Superior temporal gyrus (tissue), 1 donor: ENCODE measurements at regions not wholly inside any gene's neighbourhood (a gene's known extent, or its start where the extent isn't known, plus 50 kb on each side); places are given as distances from the start of the nearest gene placed in this dataset.
A peak's percentile ranks its signal among the peaks of the same experiment; 100 is the strongest.
"Not testable (repeated sequence)": the region's sequence is repeated elsewhere in the genome, so short reads cannot be mapped to it uniquely, and the experiment has no call there.

Experiments
- DNase-seq: peaks from one replicate; pipeline ENCODE4 v3.0.0-alpha.2; 2016; ENCODE audit errors: extremely low spot score

DNA sequence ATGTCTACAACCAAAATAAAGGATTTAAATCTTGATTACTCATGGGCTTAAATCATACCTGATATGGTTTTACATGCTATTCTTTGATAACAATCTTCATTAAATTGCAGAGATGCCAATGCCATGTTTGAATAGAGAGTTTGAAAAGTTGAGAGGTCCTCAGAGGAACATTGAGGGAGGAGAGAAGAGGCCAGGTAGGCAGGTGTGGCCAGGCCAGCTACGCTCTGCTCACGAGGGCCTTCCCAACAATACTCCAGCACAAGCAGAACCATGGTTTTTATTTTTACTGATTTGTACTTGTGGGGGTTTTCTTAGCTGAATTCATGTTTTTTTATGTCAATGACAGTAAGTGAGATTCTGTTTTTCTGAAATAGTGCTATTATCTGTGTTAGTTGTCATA, 158.1 kb upstream of the RFC3 start:
- DNase-seq: no peak

- DNase-seq: no peak
These were observed 155.6 kb upstream of the RFC3 start for GRCh38 chr13:33662392-33662791.

GRCh38 chr13:33665626-33666175, 152.2 kb upstream of the RFC3 start:
- DNase-seq: no peak

DNA sequence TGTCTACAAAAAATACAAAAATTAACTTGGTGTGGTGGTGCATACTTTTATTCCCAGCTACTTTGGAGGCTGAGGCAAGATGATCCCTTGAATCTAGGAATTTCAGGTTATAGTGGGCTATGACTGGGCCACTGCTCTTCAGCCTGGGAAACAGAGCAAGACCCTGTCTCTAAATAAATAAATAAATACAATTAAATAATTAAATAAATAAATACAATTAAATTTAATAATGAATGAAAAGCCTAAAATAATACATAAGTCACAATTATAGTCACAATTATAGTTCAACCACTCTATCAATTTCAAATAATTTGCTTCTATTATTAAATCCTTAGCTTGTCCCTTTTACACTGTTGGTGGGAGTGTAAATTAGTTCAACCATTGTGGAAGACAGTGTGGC, 146.4 kb upstream of the RFC3 start:
- no peak for DNase-seq

- DNase-seq: not testable (repeated sequence)
These were observed 145.9 kb upstream of the RFC3 start for GRCh38 chr13:33672022-33672421.

DNA sequence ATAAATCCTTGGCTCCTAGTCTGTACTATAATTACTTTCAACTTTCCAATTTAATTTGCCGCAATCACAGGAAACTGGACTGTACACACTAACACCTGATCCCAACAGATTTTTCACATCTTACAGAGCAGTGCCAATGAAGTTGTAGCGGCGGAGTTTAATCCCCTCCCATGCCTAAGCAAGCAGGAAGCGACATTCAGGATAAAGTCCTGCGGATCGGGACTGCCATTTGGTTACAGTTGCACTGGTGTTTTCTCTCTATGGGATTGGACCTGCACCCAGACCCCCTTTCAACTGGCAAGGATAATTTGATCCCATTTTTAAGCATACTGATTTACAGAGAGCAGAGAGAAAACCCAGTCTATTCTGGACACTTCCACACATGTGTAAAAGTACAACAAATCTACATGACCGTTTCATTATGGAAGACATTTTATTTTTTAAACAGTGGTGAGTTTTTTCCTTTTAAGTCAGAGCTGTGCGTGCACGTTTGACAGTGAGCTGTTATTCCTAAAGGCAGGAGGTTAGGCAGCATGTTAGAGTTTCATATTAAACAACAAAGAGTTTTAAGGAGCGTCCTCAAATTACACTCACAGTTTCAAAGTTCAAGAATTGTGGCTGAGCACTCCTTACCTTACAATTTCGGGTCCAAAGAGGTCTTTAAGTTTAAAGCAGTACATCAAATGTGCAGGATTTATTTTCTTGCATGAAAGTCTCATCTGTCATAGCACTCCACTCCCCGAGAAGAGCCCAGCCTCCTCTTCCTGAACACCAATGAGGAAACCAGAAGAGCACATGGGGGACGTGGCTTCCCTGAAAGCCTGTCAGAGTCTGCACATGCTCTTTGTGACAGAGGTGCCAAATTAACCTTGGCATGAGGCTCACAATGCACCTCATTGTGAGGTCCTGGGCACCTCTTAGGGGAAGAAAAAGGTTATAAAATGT, 141.6 kb upstream of the RFC3 start:
- DNase-seq: peak; percentile 54

DNA sequence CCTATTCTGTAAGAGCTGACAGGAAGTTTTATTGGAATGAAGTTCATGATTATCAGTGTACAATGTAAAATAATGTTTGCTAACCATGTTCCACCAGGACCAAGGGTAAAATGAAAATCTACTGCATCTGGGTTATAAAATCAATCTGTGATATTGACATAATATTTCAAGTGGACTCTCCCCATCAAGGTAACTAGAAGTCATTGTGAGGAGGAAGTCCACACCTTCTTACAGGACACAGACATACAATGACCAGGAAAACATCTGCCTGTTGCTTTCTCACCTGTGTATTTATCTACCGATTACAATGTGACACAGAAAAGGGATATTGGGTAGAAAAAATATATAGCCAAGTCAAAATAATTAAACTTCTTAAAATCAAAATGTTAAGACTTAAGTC, 140.7 kb upstream of the RFC3 start:
- DNase-seq: no peak

DNA sequence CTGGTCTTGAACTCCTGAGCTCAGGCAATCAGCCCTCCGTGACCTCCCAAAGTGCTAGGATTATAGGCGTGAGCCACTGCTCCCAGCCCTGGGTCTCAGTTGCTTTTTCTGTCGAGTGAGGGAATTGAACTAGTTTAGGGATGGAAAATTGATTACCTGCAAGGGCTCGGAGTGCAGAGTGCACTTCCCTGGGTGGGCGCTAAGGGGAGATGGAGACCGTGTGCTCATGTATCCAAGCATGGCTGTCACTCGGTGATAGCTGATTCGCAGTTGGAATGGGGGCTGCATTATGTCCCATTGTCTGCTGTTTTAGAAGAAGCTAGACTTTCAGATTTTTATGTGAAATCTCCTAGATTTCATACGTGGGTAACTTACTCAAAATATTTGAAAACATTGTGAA, 139.9 kb upstream of the RFC3 start:
- DNase-seq: no peak

GRCh38 chr13:33678906-33679657, 138.9 kb upstream of the RFC3 start:
- peak; percentile 54 for DNase-seq

DNA sequence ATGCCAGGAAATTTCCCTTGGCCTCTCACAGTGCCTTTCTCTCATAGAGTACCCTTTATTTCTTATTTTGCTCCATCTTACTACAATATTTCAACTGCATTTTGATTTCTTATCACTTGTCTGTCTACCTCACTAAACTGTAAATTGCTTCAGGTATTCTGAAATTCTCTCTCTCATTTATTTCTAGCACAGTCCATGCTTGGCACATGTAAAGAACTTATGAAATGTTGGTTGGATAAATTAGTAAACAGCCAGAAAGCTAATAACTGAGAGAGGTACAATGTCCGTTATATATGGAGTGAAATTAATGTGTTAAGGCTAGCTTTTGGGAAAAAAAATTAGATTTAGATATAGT, 138.3 kb upstream of the RFC3 start:
- DNase-seq: no peak

GRCh38 chr13:33682020-33682564, 135.9 kb upstream of the RFC3 start:
- no peak for DNase-seq

DNA sequence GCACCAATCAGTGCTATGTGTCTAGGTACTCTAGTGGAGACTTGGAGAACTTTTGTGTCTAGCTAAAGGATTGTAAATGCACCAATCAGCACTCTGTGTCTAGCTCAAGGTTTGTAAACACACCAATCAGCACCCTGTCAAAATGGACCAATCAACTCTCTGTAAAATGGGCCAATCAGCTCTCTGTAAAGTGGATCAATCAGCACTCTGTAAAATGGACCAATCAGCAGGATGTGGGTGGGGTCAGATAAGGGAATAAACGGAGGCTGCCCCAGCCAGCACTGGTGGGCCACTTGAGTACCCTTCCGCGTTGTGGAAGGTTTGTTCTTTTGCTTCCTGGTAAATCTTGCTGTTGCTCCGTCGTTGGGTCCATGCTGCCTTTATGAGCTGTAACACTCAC, 135.3 kb upstream of the RFC3 start:
- not testable (repeated sequence) for DNase-seq

- no peak for DNase-seq
These were observed 134.6 kb upstream of the RFC3 start for GRCh38 chr13:33683376-33683775.

DNA sequence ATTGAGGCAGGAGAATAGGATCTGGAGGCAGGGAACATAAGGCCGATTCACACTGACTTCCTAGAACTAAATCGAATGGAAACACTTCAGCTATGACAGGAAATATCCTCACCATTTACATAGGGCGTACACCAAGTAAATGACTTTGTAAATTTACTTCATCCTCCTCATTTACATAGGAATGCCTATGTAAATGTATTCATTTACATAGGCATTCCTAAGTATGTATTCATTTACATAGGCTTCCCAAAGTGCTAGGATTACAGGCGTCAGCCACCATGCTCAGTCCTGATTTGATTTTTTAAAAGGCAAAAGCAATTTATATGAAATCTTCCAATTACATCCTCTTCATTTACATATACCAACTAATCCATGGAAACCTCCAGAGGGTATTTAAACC, 133.1 kb upstream of the RFC3 start:
- no peak for DNase-seq

DNA sequence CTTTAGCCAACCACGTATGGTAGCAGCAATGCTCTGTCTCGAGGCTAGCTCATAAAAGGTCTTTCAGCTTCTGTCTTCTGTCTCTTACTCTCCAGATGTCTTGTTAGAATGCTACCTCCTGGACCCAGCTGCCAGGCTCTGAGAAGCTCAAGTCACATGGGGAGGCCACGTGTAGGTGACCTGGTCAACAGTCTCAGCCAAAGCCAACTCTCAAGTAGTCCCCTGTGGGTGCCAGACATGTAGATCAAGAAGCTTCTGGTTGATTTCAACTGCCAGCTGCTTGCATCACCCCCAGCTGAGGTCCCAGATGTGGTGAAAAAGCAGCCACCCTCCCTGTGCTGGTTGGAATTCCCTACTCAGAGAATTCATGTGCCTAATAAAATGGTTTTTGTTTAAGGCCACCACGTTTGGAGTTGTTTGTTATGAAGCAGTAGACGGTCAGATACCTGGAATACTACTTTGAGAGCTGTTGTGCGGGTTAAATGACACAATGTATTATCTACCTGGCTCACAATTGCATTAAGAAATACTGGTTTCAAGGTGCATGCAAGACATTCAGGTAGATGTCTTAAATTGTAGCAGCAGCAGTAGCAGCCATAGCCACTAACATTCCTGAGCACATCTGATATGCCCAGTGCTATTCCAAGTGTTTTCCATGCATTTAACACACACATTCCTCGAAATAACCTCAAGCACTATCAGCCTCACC, 131.0 kb upstream of the RFC3 start:
- DNase-seq: no peak

DNA sequence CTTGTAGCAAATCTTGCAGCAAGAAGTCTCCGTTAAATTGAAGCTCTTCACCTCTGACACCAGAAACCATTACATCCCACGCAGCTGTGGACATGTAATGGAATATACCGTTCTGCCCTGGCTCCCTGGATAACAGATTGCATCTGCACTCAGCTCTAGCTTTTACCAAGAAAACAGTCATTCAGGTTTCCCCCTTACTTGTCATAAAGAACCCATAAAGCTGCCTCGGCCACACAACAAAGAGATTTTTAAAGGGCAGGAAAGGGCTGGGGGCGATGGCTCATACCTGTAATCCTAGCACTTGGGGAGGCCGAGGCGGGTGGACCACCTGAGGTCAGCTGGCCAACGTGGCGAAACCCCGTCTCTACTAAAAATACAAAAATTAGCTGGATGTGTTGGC, 127.6 kb upstream of the RFC3 start:
- DNase-seq: no peak

DNA sequence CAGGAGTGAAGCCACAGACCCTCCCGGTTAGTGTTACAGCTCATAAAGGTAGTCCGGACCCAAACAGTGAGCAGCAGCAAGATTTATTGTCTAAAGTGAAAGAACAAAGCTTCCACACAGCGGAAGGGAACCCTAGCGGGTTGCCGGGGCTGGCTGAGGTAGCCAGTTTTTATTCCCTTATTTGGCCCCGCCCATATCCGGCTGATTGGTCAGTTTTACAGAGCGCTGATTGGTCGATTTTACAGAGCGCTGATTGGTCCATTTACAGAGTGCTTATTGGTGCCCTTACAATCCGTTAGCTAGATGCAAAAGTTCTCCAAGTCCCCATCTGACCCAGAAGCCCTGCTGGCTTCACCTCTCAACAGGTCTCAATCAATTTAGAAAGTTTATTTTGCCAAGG, 126.0 kb upstream of the RFC3 start:
- DNase-seq: no peak

DNA sequence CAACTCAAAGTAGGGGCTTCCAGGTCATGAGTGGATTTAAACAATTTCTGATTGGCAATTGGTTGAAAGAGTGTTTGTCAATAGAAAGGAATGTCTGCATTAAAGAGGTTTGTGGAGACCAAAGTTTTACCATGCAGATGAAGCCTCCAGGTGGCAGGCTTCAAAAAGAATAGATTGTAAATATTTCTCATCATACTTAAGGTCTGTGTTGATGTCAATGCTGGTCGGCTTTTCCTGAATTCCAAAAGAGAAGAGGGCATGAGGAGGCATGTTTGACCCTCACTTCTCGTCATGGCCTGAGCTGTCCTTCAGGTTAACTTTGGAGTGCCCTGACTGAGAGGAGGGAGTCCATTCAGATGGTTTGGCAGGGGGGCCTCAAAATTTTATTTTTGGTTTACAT, 125.4 kb upstream of the RFC3 start:
- no peak for DNase-seq

- no peak for DNase-seq
These were observed 123.4 kb upstream of the RFC3 start for GRCh38 chr13:33694546-33694945.

DNA sequence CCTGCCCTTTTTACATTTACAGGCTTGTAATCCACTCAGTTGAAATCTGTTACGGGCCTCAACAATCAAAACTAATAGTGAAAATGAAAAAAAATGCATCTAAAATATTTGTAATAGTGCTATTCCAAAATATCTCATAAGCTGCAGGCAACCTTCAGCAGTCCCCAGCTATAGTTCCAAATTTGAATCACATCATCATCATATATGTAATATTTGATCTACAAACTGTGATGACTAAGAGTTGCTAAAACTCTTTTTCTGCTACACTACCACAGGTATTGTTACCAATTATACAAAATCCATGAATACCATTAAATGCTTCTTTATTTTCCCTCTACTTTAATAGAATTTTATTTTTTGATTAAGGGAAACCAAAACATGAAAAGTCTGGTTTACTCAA, 121.4 kb upstream of the RFC3 start:
- no peak for DNase-seq

- no peak for DNase-seq
These were observed 120.0 kb upstream of the RFC3 start for GRCh38 chr13:33697926-33698325.

- no peak for DNase-seq
These were observed 110.5 kb upstream of the RFC3 start for GRCh38 chr13:33707449-33707848.
